Esophagus squamous epithelium (tissue), 5 donors: ENCODE measurements at regions not wholly inside any gene's neighbourhood (a gene's known extent, or its start where the extent isn't known, plus 50 kb on each side); places are given as distances from the start of the nearest gene placed in this dataset.

Source experiments
- DNase-seq: peaks from one replicate; lab custom pipeline; 2025; lab: John Stamatoyannopoulos, UW
- H3K27ac ChIP-seq, 4 donors: fragments of 200-600 bp; sonication (generic); one replicate each; pipeline ENCODE4 v1.5.1; 2016 to 2019; ENCODE audit warnings: mild to moderate bottlenecking in 1 of 4
- H3K27me3 ChIP-seq, 4 donors: fragments of 200-600 bp; sonication (generic); 1 replicate in 3 of 4; 2 replicates in 1 of 4; pipeline versions ENCODE4 v1.5.1 to v1.6.0; 2017 to 2021; ENCODE audit warnings: antibody characterized with exemption in 1 of 4
- H3K36me3 ChIP-seq, 3 donors: fragments of 200-600 bp; sonication (generic); one replicate each; pipeline ENCODE4 v1.5.1; 2016 to 2019
- H3K4me1 ChIP-seq, 3 donors: fragments of 200-600 bp; sonication (generic); one replicate each; pipeline ENCODE4 v1.5.1; 2017 to 2019
- H3K4me3 ChIP-seq, 4 donors: fragments of 200-600 bp; sonication (generic); 1 replicate in 3 of 4; 2 replicates in 1 of 4; pipeline ENCODE4 v1.5.1; 2016 to 2019; ENCODE audit warnings: mild to moderate bottlenecking in 2 of 4, moderate library complexity in 1 of 4
- H3K9me3 ChIP-seq, 3 donors: fragments of 200-600 bp; sonication (generic); one replicate each; pipeline ENCODE4 v1.5.1; 2016 to 2019
- CTCF ChIP-seq, 6 experiments: fragments of 450-650 bp in 4 of 6; fragments of 200-600 bp in 2 of 6; sonication (generic) in 2 of 6; IDR thresholded peaks; one replicate each; pipeline ENCODE4 v1.5.1; 2016 to 2019; ENCODE audit warnings: antibody characterized with exemption in 6 of 6, mild to moderate bottlenecking in 4 of 6, moderate library complexity in 4 of 6
- POLR2A ChIP-seq, 4 donors: fragments of 450-650 bp; IDR thresholded peaks; one replicate each; pipeline ENCODE4 v1.6.1; 2017; ENCODE audit warnings: antibody characterized with exemption in 4 of 4, mild to moderate bottlenecking in 4 of 4, moderate library complexity in 3 of 4
- WGBS, 2 donors: methylation state at CpG; one replicate each; pipeline ENCODE4 v1.1.5; 2018; 5-methylcytosine and 5-hydroxymethylcytosine counted together
- intact Hi-C: fragments of 100-400 bp; cut with DNase I; formaldehyde crosslinking; loops from one replicate; pipeline ENCODE4 v1.15.0; 2022
- donor health status: DM: yes; HTN: yes; CAD: no.

- DNase-seq: no peak
- no peaks in the 10 kb centered on the region for H3K9me3 ChIP-seq
- H3K4me3 ChIP-seq: no peak overlapping the region
- no peaks in the 10 kb centered on the region for H3K4me1 ChIP-seq
- H3K27me3 ChIP-seq: no peaks in the 10 kb centered on the region
- no peak overlapping the region for H3K27ac ChIP-seq
- TF ChIP-seq CTCF (IDR thresholded peaks at IDR 0.05): no peak
- TF ChIP-seq POLR2A (IDR thresholded peaks at IDR 0.05): no peak
- WGBS, 2 donors: 66 to 71% methylated on average over 2 of the region's 2 CpGs
- H3K36me3 ChIP-seq: no peaks in the 10 kb centered on the region
- intact Hi-C loops: no loop called here
These were observed 194.1 kb upstream of the CCDC68 start for GRCh38 chr18:55153346-55153745.

- intact Hi-C loops: no loop called here
- Histone ChIP-seq H3K36me3 (no peaks in the 10 kb centered on the region), H3K27me3 (no peaks in the 10 kb centered on the region), H3K4me3 (no peak overlapping the region), H3K27ac (no peak overlapping the region), H3K4me1 (no peaks in the 10 kb centered on the region), H3K9me3 (no peaks in the 10 kb centered on the region)
- TF ChIP-seq CTCF (IDR thresholded peaks at IDR 0.05) (no peak), POLR2A (IDR thresholded peaks at IDR 0.05) (no peak)
- WGBS, 2 donors: 31 to 33% methylated on average over 1 of the region's 1 CpG
- no peak for DNase-seq
These were observed 193.5 kb upstream of the CCDC68 start for GRCh38 chr18:55152801-55153200.

GRCh38 chr18:55149994-55150393 is 190.7 kb upstream of the CCDC68 start:
- no peak for DNase-seq
- Histone ChIP-seq H3K27ac (no peak overlapping the region), H3K36me3 (no peaks in the 10 kb centered on the region), H3K27me3 (no peaks in the 10 kb centered on the region), H3K4me3 (no peak overlapping the region), H3K4me1 (no peaks in the 10 kb centered on the region), H3K9me3 (no peaks in the 10 kb centered on the region)
- WGBS, 2 donors: 66 to 80% methylated on average over 6 of the region's 6 CpGs
- no peak for TF ChIP-seq CTCF (IDR thresholded peaks at IDR 0.05)
- TF ChIP-seq POLR2A (IDR thresholded peaks at IDR 0.05): no peak
- intact Hi-C loops: no loop called here

GRCh38 chr18:55147791-55148190 is 188.5 kb upstream of the CCDC68 start:
- intact Hi-C loops: no loop called here
- TF ChIP-seq POLR2A (IDR thresholded peaks at IDR 0.05): no peak
- no peak for TF ChIP-seq CTCF (IDR thresholded peaks at IDR 0.05)
- H3K4me1 ChIP-seq: no peaks in the 10 kb centered on the region
- no peaks in the 10 kb centered on the region for H3K36me3 ChIP-seq
- 50 to 63% methylated on average over 3 of the region's 3 CpGs for WGBS, 2 donors
- no peak for DNase-seq
- no peak overlapping the region for H3K4me3 ChIP-seq
- no peaks in the 10 kb centered on the region for H3K9me3 ChIP-seq
- H3K27ac ChIP-seq: no peak overlapping the region
- H3K27me3 ChIP-seq: no peaks in the 10 kb centered on the region

GRCh38 chr18:55144193-55144930 is 185.1 kb upstream of the CCDC68 start:
- whole genome bisulfite sequencing, 2 donors: 25 to 28% methylated on average over 2 of the region's 2 CpGs
- TF ChIP-seq CTCF (IDR thresholded peaks at IDR 0.05): no peak
- TF ChIP-seq POLR2A (IDR thresholded peaks at IDR 0.05): no peak

More at GRCh38 chr18:55144193-55144930, 185.1 kb upstream of the CCDC68 start:
- H3K36me3 ChIP-seq: no peaks in the 10 kb centered on the region
- no peaks in the 10 kb centered on the region for H3K4me1 ChIP-seq
- no peak for DNase-seq
- no peaks in the 10 kb centered on the region for H3K27me3 ChIP-seq
- H3K4me3 ChIP-seq: no peak overlapping the region
- no peaks in the 10 kb centered on the region for H3K9me3 ChIP-seq
- intact Hi-C loops: no loop called here
- no peak overlapping the region for H3K27ac ChIP-seq
